Right lobe of liver (tissue), 6 donors: ENCODE measurements at regions not wholly inside any gene's neighbourhood (a gene's known extent, or its start where the extent isn't known, plus 50 kb on each side); places are given as distances from the start of the nearest gene placed in this dataset.

Experiments used
- ATAC-seq, 4 donors: fragments of 200-7000 bp; cut with Tn5 transposase; one replicate each; pipeline ENCODE4 v1.9.1; 2020; ENCODE audit warnings: mild to moderate bottlenecking in 4 of 4, moderate library complexity in 4 of 4
- DNase-seq, 3 donors: peaks; one replicate each; pipeline ENCODE4 v3.0.0-alpha.2; 2020
- H3K27ac ChIP-seq, 3 donors: fragments of 200-600 bp; one replicate each; pipeline ENCODE4 v1.8.0; 2022
- H3K27me3 ChIP-seq, 2 donors: fragments of 200-600 bp; one replicate each; pipeline ENCODE4 v1.8.0; 2022
- H3K36me3 ChIP-seq, 4 donors: fragments of 200-600 bp; sonication (generic) in 1 of 4; one replicate each; pipeline versions ENCODE4 v1.5.1 to v1.8.0; 2017 to 2022; ENCODE audit warnings: control low read depth in 1 of 4
- H3K4me1 ChIP-seq, 4 donors: fragments of 200-600 bp; sonication (generic) in 1 of 4; one replicate each; pipeline versions ENCODE4 v1.5.1 to v1.8.0; 2017 to 2022; ENCODE audit warnings: control low read depth in 1 of 4
- H3K4me3 ChIP-seq, 3 donors: fragments of 200-600 bp; one replicate each; pipeline ENCODE4 v1.8.0; 2022
- H3K9me3 ChIP-seq, 4 donors: fragments of 200-600 bp; sonication (generic) in 1 of 4; one replicate each; pipeline versions ENCODE4 v1.5.1 to v1.8.0; 2017 to 2022; ENCODE audit warnings: control low read depth in 1 of 4
- CTCF ChIP-seq, 4 donors: fragments of 200-600 bp in 3 of 4; fragments of 450-650 bp in 1 of 4; IDR thresholded peaks; one replicate each; pipeline versions ENCODE4 v1.5.1 to v1.8.0; 2016 to 2022; ENCODE audit warnings: antibody characterized with exemption in 4 of 4, mild to moderate bottlenecking in 2 of 4
- POLR2A ChIP-seq: fragments of 450-650 bp; IDR thresholded peaks from one replicate; pipeline ENCODE4 v1.6.1; 2017; ENCODE audit warnings: antibody characterized with exemption, mild to moderate bottlenecking
- WGBS: methylation state at CpG from one replicate; pipeline ENCODE4 v1.1.6; 2018; ENCODE audit warnings: low coverage, low lambda C conversion rate; ENCODE audit not compliant: insufficient coverage; ENCODE audit errors: missing lambda C conversion rate; 5-methylcytosine and 5-hydroxymethylcytosine counted together
- intact Hi-C, 2 donors: fragments of 100-400 bp; cut with DNase I; formaldehyde crosslinking; loops; one replicate each; pipeline versions ENCODE4 v1.11.2 to v1.14.1; 2022
- donor health status: DM: no; HTN: yes; CAD: no.
- donor health status: DM: no; HTN: no; CAD: no.
- donor health status: DM: no; HTN: no; CAD: no.
- donor health status: DM: no; HTN: yes; CAD: no.
- donor health status: DM: no; HTN: yes; CAD: no.

- TF ChIP-seq POLR2A (no peak), CTCF (IDR thresholded peaks at IDR 0.05) (no peak)
- ATAC-seq, result no peak
- no peak overlapping the region for H3K27ac ChIP-seq
- WGBS, result 24% methylated on average over 1 of the region's 1 CpG
- DNase-seq, result no peak
- H3K36me3 ChIP-seq, result no peaks in the 10 kb centered on the region
- no peaks in the 10 kb centered on the region for H3K4me1 ChIP-seq
- no peak overlapping the region for H3K4me3 ChIP-seq
- intact Hi-C loops, result no loop called here
- H3K9me3 ChIP-seq, result no peaks in the 10 kb centered on the region
- H3K27me3 ChIP-seq, result no peaks in the 10 kb centered on the region
Observed at GRCh38 chr1:105724286-105724685, 1332.2 kb upstream of the PRMT6 start.

- TF ChIP-seq CTCF (IDR thresholded peaks at IDR 0.05), result no peak
- TF ChIP-seq POLR2A, result no peak
- H3K4me1 ChIP-seq, result no peaks in the 10 kb centered on the region
- no peak for ATAC-seq
- no peaks in the 10 kb centered on the region for H3K9me3 ChIP-seq
- no peak overlapping the region for H3K27ac ChIP-seq
- H3K36me3 ChIP-seq, result no peaks in the 10 kb centered on the region
- DNase-seq, result no peak
- WGBS, result 74% methylated on average over 3 of the region's 3 CpGs
- intact Hi-C loops, result no loop called here
- H3K27me3 ChIP-seq, result no peaks in the 10 kb centered on the region
- no peak overlapping the region for H3K4me3 ChIP-seq
Observed at GRCh38 chr1:105730701-105731100, 1325.8 kb upstream of the PRMT6 start.

GRCh38 chr1:105736349-105736748 is 1320.1 kb upstream of the PRMT6 start:
- no peak overlapping the region for H3K27ac ChIP-seq
- WGBS, result 61% methylated on average over 3 of the region's 3 CpGs
- H3K4me3 ChIP-seq, result no peak overlapping the region
- ATAC-seq (no peak), DNase-seq (no peak)
- no peaks in the 10 kb centered on the region for H3K27me3 ChIP-seq
- intact Hi-C loops, result no loop called here
- no peaks in the 10 kb centered on the region for H3K36me3 ChIP-seq
- TF ChIP-seq POLR2A, result no peak
- no peak for TF ChIP-seq CTCF (IDR thresholded peaks at IDR 0.05)
- no peaks in the 10 kb centered on the region for H3K9me3 ChIP-seq
- no peaks in the 10 kb centered on the region for H3K4me1 ChIP-seq

- H3K27me3 ChIP-seq, result no peaks in the 10 kb centered on the region
- TF ChIP-seq POLR2A, result no peak
- TF ChIP-seq CTCF (IDR thresholded peaks at IDR 0.05), result no peak
- intact Hi-C loops, result no loop called here
- H3K36me3 ChIP-seq, result no peaks in the 10 kb centered on the region
- no peak overlapping the region for H3K27ac ChIP-seq
- ATAC-seq, result no peak
- 14% methylated on average over 1 of the region's 4 CpGs for WGBS
- no peaks in the 10 kb centered on the region for H3K9me3 ChIP-seq
- H3K4me1 ChIP-seq, result no peaks in the 10 kb centered on the region
- DNase-seq, result no peak
- H3K4me3 ChIP-seq, result no peak overlapping the region
Observed at GRCh38 chr1:105779727-105780126, 1276.7 kb upstream of the PRMT6 start.

GRCh38 chr1:105785021-105785420 is 1271.5 kb upstream of the PRMT6 start:
- TF ChIP-seq CTCF (IDR thresholded peaks at IDR 0.05) (no peak), POLR2A (no peak)
- intact Hi-C loops, result no loop called here
- H3K27ac ChIP-seq, result no peak overlapping the region
- no peaks in the 10 kb centered on the region for H3K36me3 ChIP-seq
- DNase-seq (no peak), ATAC-seq (no peak)
- no peak overlapping the region for H3K4me3 ChIP-seq
- no peaks in the 10 kb centered on the region for H3K4me1 ChIP-seq
- no peaks in the 10 kb centered on the region for H3K9me3 ChIP-seq
- WGBS, result 59% methylated on average over 2 of the region's 2 CpGs
- no peaks in the 10 kb centered on the region for H3K27me3 ChIP-seq
